BE2C (cell line): ENCODE measurements at regions not wholly inside any gene's neighbourhood (a gene's known extent, or its start where the extent isn't known, plus 50 kb on each side); places are given as distances from the start of the nearest gene placed in this dataset.

Experiments used
- DNase-seq: peaks from one replicate; pipeline ENCODE4 v3.0.0-alpha.2; 2020
- H3K27me3 ChIP-seq: fragments of 250-450 bp; sonication (Bioruptor Pico); 2 replicates; pipeline ENCODE4 v1.5.1; 2020; ENCODE audit warnings: mild to moderate bottlenecking
- H3K36me3 ChIP-seq: fragments of 250-450 bp; sonication (Bioruptor Pico); 2 replicates; pipeline ENCODE4 v1.5.1; 2020; ENCODE audit warnings: mild to moderate bottlenecking
- H3K4me1 ChIP-seq: fragments of 250-450 bp; sonication (Bioruptor Pico); 2 replicates; pipeline ENCODE4 v1.5.1; 2020
- H3K4me3 ChIP-seq: 2 replicates; pipeline ENCODE4 v1.5.1; 2011; ENCODE audit warnings: low read depth, low read length
- H3K9me3 ChIP-seq: fragments of 250-450 bp; sonication (Bioruptor Pico); 2 replicates; pipeline ENCODE4 v1.5.1; 2020
- TF ChIP-seq, protein P1 (sequence below): IDR thresholded peaks from 2 replicates; pipeline ENCODE4 v1.5.1; 2012; ENCODE audit warnings: mild to moderate bottlenecking, low read depth, low read length

DNA sequence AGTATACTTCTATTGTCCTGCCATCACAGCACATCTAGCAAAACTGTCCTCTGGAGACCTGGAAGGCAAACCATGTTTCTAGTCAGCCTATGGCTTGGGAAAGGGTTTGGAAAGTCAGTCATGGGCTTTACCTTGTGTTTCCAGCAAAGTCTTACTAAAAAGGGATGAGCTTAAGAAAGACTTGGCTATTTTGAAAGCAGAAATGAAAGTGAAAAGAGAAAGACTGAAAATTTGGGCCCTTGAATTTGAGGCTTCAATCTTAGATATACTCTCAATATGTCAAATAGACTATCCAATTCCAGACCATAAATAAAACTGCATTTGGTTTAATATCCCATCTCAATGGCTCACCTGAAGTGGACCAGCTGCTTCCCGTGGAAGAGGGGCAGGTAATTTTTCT, 127.9 kb downstream of the ZNF330 start:
- H3K9me3 ChIP-seq = no peaks in the 10 kb centered on the region
- TF ChIP-seq, protein P1, sequence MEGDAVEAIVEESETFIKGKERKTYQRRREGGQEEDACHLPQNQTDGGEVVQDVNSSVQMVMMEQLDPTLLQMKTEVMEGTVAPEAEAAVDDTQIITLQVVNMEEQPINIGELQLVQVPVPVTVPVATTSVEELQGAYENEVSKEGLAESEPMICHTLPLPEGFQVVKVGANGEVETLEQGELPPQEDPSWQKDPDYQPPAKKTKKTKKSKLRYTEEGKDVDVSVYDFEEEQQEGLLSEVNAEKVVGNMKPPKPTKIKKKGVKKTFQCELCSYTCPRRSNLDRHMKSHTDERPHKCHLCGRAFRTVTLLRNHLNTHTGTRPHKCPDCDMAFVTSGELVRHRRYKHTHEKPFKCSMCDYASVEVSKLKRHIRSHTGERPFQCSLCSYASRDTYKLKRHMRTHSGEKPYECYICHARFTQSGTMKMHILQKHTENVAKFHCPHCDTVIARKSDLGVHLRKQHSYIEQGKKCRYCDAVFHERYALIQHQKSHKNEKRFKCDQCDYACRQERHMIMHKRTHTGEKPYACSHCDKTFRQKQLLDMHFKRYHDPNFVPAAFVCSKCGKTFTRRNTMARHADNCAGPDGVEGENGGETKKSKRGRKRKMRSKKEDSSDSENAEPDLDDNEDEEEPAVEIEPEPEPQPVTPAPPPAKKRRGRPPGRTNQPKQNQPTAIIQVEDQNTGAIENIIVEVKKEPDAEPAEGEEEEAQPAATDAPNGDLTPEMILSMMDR = no peak
- no peak for DNase-seq
- H3K4me1 ChIP-seq = peaks cover 8% of the 10 kb centered on the region
- H3K36me3 ChIP-seq = no peaks in the 10 kb centered on the region
- H3K4me3 ChIP-seq = no peak overlapping the region
- H3K27me3 ChIP-seq = no peaks in the 10 kb centered on the region

DNA sequence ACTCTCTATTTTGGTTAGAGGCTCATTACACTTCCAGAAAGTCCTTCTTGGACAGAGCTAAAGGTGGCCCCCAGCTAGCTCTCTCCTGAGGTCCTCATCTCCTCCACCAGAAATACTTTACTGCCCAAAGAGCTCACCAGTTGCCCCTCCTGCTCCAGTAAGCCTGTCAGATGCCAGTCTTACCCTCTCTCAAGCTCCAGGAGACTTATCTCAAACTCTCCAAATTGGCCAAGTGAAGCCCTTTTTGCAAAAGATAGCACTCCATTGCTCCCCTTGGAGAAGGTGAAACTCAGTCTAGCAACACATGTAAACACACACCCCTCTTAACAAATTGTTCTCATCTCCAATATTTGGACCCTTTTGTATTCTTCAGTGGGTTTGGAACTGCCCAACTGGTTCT, 128.5 kb downstream of the ZNF330 start:
- TF ChIP-seq, protein P1 = no peak
- DNase-seq = no peak
- no peak overlapping the region for H3K4me3 ChIP-seq

DNA sequence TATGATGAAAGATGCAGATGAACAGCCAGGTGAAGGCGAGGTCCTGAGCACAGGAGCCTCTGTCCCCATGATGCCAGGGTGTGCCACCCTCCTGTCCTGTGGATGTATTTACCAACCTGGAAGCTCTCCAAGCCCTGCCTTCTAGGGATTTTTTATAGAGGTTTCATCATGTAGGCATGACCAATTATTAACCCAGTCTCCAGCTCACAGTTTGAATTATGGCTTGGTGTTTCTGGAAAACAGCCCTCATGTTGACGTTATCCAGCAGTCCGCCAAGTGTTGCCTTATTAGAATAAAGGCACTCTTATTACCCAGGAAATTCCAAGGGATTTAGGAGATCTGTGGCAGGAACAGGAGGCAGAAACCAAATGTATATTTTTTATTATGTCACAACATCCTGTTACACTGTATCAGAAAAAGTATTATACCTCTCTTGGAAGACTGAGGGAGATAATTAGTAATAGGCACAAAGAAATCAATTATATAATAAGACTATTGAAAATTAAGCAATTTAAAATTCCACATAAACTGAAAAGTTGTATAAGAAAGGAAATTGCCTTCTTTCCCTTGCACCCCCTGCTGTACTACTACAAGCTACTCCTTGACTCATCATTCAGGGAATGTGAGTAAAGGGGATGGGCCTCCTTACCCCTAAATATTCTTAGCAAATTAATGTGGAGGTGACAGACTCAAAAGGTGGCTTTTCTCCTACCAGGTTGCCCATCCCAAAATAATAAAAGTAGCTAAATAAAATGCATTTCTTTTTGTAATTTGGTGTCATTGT, 129.6 kb downstream of the ZNF330 start:
- H3K9me3 ChIP-seq = no peaks in the 10 kb centered on the region
- no peak for DNase-seq
- no peak overlapping the region for H3K4me3 ChIP-seq
- no peaks in the 10 kb centered on the region for H3K27me3 ChIP-seq
- TF ChIP-seq, protein P1 = no peak
- peaks cover 2% of the 10 kb centered on the region; the same call in 1 of the 2 replicates for H3K4me1 ChIP-seq
- no peaks in the 10 kb centered on the region for H3K36me3 ChIP-seq

More for the DNA sequence above, 128.5 kb downstream of the ZNF330 start:
- Histone ChIP-seq H3K36me3 (no peaks in the 10 kb centered on the region), H3K9me3 (no peaks in the 10 kb centered on the region), H3K4me1 (peaks cover 8% of the 10 kb centered on the region), H3K27me3 (no peaks in the 10 kb centered on the region)

DNA sequence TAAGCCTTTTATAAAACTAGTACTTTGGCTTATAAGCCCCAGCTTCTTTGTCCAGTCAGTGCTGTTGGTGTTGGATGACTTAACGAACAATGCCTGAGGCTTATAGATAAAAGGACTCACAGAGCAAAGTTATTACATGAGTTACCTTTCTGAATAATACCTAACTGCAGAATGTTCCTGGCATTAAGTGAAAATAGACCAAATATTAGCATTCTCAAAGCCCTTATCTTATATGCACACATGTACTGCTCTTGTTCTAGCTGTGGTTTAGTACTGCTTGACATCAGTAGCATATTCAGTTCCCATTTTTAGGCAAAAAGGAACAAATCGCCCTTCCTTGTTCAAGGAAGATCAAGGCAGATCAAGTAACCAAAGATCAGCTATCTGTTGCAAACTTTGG, 131.6 kb downstream of the ZNF330 start:
- no peaks in the 10 kb centered on the region; the same call in 1 of the 2 replicates for H3K4me1 ChIP-seq
- H3K27me3 ChIP-seq = no peaks in the 10 kb centered on the region
- H3K4me3 ChIP-seq = no peak overlapping the region
- no peaks in the 10 kb centered on the region for H3K9me3 ChIP-seq
- H3K36me3 ChIP-seq = no peaks in the 10 kb centered on the region
- no peak for DNase-seq
- TF ChIP-seq, protein P1 = no peak

DNA sequence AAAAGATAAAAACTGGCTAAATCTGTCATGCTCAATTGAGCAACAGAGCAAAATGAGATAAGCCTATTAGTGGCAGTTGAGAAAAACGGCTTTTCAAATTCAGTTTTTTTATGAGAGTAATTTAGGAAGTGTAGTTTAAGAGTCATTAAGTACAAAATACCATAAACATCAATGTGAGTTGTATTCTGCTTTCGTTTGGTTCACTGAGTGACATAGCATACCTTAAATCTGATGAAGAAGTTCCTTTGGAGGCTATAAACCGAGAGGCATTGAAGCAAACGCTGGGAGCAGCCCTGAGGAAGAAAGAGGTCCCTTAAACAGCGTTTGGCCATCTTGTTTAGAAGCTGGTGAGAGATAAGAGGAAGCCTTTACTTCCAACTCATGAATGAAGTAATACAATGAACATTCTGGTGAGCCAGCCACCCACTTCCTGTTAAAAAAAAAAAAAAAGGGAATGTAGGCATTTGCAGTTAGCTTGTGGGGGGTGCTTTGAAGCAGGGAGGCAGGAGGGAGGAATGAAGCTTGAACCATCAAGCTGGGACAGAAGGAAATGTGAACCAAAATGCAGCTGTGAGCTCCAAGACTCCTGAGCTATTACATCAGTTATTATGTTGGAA, 132.3 kb downstream of the ZNF330 start:
- H3K4me1 ChIP-seq = no peaks in the 10 kb centered on the region; the same call in 1 of the 2 replicates
- TF ChIP-seq, protein P1 = no peak
- H3K4me3 ChIP-seq = no peak overlapping the region
- H3K27me3 ChIP-seq = no peaks in the 10 kb centered on the region
- H3K9me3 ChIP-seq = no peaks in the 10 kb centered on the region
- H3K36me3 ChIP-seq = no peaks in the 10 kb centered on the region
- DNase-seq = no peak

DNA sequence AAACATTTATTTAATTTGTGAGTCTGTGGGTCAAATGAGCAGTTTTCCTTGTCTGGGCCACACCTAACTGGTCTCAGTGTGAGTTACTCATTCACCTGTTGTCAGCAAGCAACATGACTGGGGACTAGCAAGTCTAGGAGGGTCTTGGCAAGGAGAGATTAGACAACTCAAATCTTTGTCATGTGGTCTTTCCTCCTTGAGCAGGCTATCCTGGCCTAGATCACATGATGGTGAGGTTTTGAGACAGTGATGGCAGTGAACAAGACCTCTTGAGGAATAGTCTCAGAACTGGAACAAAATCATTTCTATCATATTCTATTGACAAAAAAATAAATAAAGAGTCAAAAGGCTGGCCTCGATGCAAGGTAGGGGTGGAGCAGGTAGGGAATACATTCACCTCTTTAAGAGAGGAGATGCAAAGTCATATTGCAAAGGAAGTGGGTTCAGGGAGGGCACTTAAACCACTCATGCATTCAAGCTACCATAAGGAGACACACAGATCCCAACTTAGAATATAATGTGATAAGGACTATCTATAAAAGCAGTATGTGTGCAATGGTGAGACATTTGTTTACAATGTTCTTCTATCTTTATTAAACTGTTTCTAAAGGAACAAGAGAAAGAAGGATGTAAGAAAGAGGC, 135.7 kb downstream of the ZNF330 start:
- H3K36me3 ChIP-seq = no peaks in the 10 kb centered on the region
- no peak overlapping the region for H3K4me3 ChIP-seq
- no peaks in the 10 kb centered on the region; the same call in 1 of the 2 replicates for H3K4me1 ChIP-seq
- H3K9me3 ChIP-seq = no peaks in the 10 kb centered on the region
- no peaks in the 10 kb centered on the region for H3K27me3 ChIP-seq
- TF ChIP-seq, protein P1 = no peak
- no peak for DNase-seq
